H9 (cell line): ENCODE measurements at regions not wholly inside any gene's neighbourhood (a gene's known extent, or its start where the extent isn't known, plus 50 kb on each side); places are given as distances from the start of the nearest gene placed in this dataset.

Experiments
- DNase-seq: peaks from one replicate; pipeline ENCODE4 v3.0.0-alpha.2; 2017
- H2AFZ ChIP-seq: one replicate; pipeline ENCODE4 v1.6.1; 2013; ENCODE audit warnings: mild to moderate bottlenecking, low read length, control low read depth, moderate library complexity
- H2AK5ac ChIP-seq: 2 replicates; pipeline ENCODE4 v1.6.1; 2013; ENCODE audit warnings: low read length, control low read depth, mixed read lengths; ENCODE audit not compliant: insufficient read length
- H2BK120ac ChIP-seq: one replicate; pipeline ENCODE4 v1.6.1; 2013; ENCODE audit warnings: low read depth, mild to moderate bottlenecking, low read length, control low read depth, inconsistent platforms; ENCODE audit not compliant: poor library complexity, severe bottlenecking
- H2BK12ac ChIP-seq: 2 replicates; pipeline ENCODE4 v1.6.1; 2013; ENCODE audit warnings: low read length, control low read depth, mixed read lengths, low read depth; ENCODE audit not compliant: insufficient read length
- H2BK15ac ChIP-seq: 2 replicates; pipeline ENCODE4 v1.6.1; 2013; ENCODE audit warnings: low read depth, low read length, control low read depth
- H2BK20ac ChIP-seq: one replicate; pipeline ENCODE4 v1.6.1; 2013; ENCODE audit warnings: low read depth, mild to moderate bottlenecking, low read length, control low read depth, inconsistent platforms; ENCODE audit not compliant: poor library complexity, severe bottlenecking
- H2BK5ac ChIP-seq: 2 replicates; pipeline ENCODE4 v1.6.1; 2013; ENCODE audit warnings: low read length, control low read depth, mixed read lengths; ENCODE audit not compliant: insufficient read length
- H3K14ac ChIP-seq: 2 replicates; pipeline ENCODE4 v1.6.1; 2013; ENCODE audit warnings: low read length, control low read depth; ENCODE audit not compliant: insufficient read depth
- H3K18ac ChIP-seq: 2 replicates; pipeline ENCODE4 v1.6.1; 2013; ENCODE audit warnings: low read depth, mild to moderate bottlenecking, mixed read lengths, low read length, control low read depth; ENCODE audit not compliant: insufficient read length
- H3K23ac ChIP-seq: 2 replicates; pipeline ENCODE4 v1.6.1; 2013; ENCODE audit warnings: low read length, control low read depth, mixed read lengths, low read depth; ENCODE audit not compliant: insufficient read length
- H3K23me2 ChIP-seq: 2 replicates; pipeline ENCODE4 v1.6.1; 2013; ENCODE audit warnings: low read depth, mild to moderate bottlenecking, mixed read lengths, low read length, control low read depth; ENCODE audit not compliant: insufficient read length, poor library complexity, severe bottlenecking
- H3K27ac ChIP-seq: 2 replicates; pipeline ENCODE4 v1.5.1; 2013; ENCODE audit warnings: low read length, control low read depth, mixed read lengths, low read depth; ENCODE audit not compliant: insufficient read length
- H3K27me3 ChIP-seq: 2 replicates; pipeline ENCODE4 v1.6.1; 2013; ENCODE audit warnings: low read length, control low read depth, inconsistent platforms; ENCODE audit not compliant: insufficient read depth
- H3K4ac ChIP-seq: 2 replicates; pipeline ENCODE4 v1.6.1; 2013; ENCODE audit warnings: low read depth, mild to moderate bottlenecking, control low read depth, inconsistent platforms, low read length, moderate library complexity
- H3K4me1 ChIP-seq: 2 replicates; pipeline ENCODE4 v1.6.1; 2013; ENCODE audit warnings: low read length, control low read depth, inconsistent platforms; ENCODE audit not compliant: insufficient read depth
- H3K4me2 ChIP-seq: 2 replicates; pipeline ENCODE4 v1.6.1; 2013; ENCODE audit warnings: low read length, control low read depth, mixed read lengths; ENCODE audit not compliant: insufficient read length, insufficient read depth
- H3K56ac ChIP-seq: 2 replicates; pipeline ENCODE4 v1.6.1; 2013; ENCODE audit warnings: low read depth, mild to moderate bottlenecking, mixed read lengths, low read length, control low read depth; ENCODE audit not compliant: insufficient read length
- H3K79me1 ChIP-seq: 2 replicates; pipeline ENCODE4 v1.6.1; 2013; ENCODE audit warnings: low read depth, mild to moderate bottlenecking, moderate library complexity, low read length, control low read depth, inconsistent platforms; ENCODE audit not compliant: insufficient read depth, poor library complexity, severe bottlenecking
- H3K79me2 ChIP-seq: 2 replicates; pipeline ENCODE4 v1.6.1; 2013; ENCODE audit warnings: low read length, control low read depth, inconsistent platforms; ENCODE audit not compliant: insufficient read depth
- H3K9ac ChIP-seq: 2 replicates; pipeline ENCODE4 v1.6.1; 2013; ENCODE audit warnings: low read length, control low read depth, mixed read lengths; ENCODE audit not compliant: insufficient read length; ENCODE audit errors: extremely low read depth
- H3K9me3 ChIP-seq: one replicate; pipeline ENCODE4 v1.6.1; 2013; ENCODE audit warnings: low read depth, low read length, inconsistent platforms; ENCODE audit not compliant: control insufficient read depth
- H3T11ph ChIP-seq: one replicate; pipeline ENCODE4 v1.6.1; 2013; ENCODE audit warnings: mild to moderate bottlenecking, low read length, control low read depth, inconsistent platforms
- H4K20me1 ChIP-seq: one replicate; pipeline ENCODE4 v1.6.1; 2013; ENCODE audit not compliant: control insufficient read depth, insufficient read length, insufficient read depth
- H4K5ac ChIP-seq: 2 replicates; pipeline ENCODE4 v1.6.1; 2013; ENCODE audit warnings: low read depth, mild to moderate bottlenecking, mixed read lengths, low read length, control low read depth; ENCODE audit not compliant: insufficient read length
- H4K8ac ChIP-seq: replicated peaks from 2 replicates; pipeline ENCODE4 v1.6.1; 2013; ENCODE audit warnings: low read length, control low read depth, mixed read lengths, low read depth; ENCODE audit not compliant: insufficient read length
- H4K91ac ChIP-seq: 2 replicates; pipeline ENCODE4 v1.6.1; 2013; ENCODE audit warnings: low read depth, mild to moderate bottlenecking, moderate library complexity, mixed read lengths, low read length, control low read depth; ENCODE audit not compliant: insufficient read length
- H3K27ac Mint-ChIP-seq, 3 experiments: 2 replicates in 2 of 3; 3 replicates in 1 of 3; pipeline ENCODE4 v1.8.0; 2020 to 2021; ENCODE audit warnings: mixed read lengths in 3 of 3, mild to moderate bottlenecking in 1 of 3, moderate library complexity in 1 of 3
- H3K27me3 Mint-ChIP-seq: 2 replicates; pipeline ENCODE4 v1.8.0; 2021; ENCODE audit warnings: low read depth, mild to moderate bottlenecking, moderate library complexity, mixed read lengths
- H3K36me3 Mint-ChIP-seq, 3 experiments: 2 replicates in 2 of 3; 3 replicates in 1 of 3; pipeline ENCODE4 v1.8.0; 2020 to 2021; ENCODE audit warnings: low read depth in 3 of 3, mixed read lengths in 3 of 3; ENCODE audit not compliant: insufficient read depth in 1 of 3
- H3K4me1 Mint-ChIP-seq, 2 experiments: 2 replicates each; pipeline ENCODE4 v1.8.0; 2020; ENCODE audit warnings: mixed read lengths in 2 of 2
- H3K4me3 Mint-ChIP-seq, 2 experiments: 2 replicates in 1 of 2; 3 replicates in 1 of 2; pipeline ENCODE4 v1.8.0; 2020 to 2021; ENCODE audit warnings: mild to moderate bottlenecking in 2 of 2, mixed read lengths in 2 of 2, moderate library complexity in 1 of 2
- H3K9me3 Mint-ChIP-seq, 2 experiments: 2 replicates in 1 of 2; 3 replicates in 1 of 2; pipeline ENCODE4 v1.8.0; 2020; ENCODE audit warnings: mild to moderate bottlenecking in 2 of 2, mixed read lengths in 2 of 2, moderate library complexity in 1 of 2
- TF ChIP-seq, protein P1 (sequence below): fragments of 200-600 bp; sonication (generic); conservative IDR thresholded peaks from 3 replicates; pipeline ENCODE4 v1.8.0; 2021; ENCODE audit warnings: antibody characterized with exemption, mild to moderate bottlenecking

DNA sequence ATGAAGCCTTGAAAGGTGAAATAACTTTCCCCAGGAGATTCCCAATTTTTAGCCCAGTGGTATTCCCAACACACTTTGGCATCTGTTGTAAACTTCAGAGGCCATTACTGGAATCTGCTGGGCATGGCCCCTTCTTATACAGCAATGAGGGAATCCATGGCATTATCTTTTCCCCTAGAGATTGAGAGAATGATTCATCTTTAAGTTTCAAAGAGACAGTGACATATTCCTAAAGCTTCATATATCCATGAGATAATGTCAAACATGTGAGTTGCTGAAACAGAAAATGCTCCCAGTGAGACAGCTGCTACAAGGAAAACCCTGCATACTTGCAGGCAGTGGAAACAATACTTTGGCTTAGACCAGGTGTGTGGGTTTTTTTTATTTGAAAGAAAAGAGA, 51.1 kb upstream of the DLX2 start:
- H2BK12ac ChIP-seq = no peak overlapping the region
- no peak overlapping the region for H3K4ac ChIP-seq
- no peak overlapping the region for H3K23ac ChIP-seq
- H3K4me1 ChIP-seq = no peaks in the 10 kb centered on the region
- H3K9me3 Mint-ChIP-seq = 0 out of 5 replicates have a peak, but pooled peaks cover 0 to 2% of the 10 kb centered on the region in 2 experiments
- no peaks in the 10 kb centered on the region for H3K79me1 ChIP-seq
- H4K20me1 ChIP-seq = no peaks in the 10 kb centered on the region
- H2BK15ac ChIP-seq = no peak overlapping the region
- H3K18ac ChIP-seq = no peak overlapping the region
- no peaks in the 10 kb centered on the region for H3K23me2 ChIP-seq
- peaks cover 0 to 3% of the 10 kb centered on the region in 2 experiments; a peak in 1 of 4 replicates for H3K4me1 Mint-ChIP-seq
- no peak overlapping the region for H4K91ac ChIP-seq
- H3K36me3 Mint-ChIP-seq = no peaks in the 10 kb centered on the region; a peak in 1 of 7 replicates
- TF ChIP-seq, protein P1, sequence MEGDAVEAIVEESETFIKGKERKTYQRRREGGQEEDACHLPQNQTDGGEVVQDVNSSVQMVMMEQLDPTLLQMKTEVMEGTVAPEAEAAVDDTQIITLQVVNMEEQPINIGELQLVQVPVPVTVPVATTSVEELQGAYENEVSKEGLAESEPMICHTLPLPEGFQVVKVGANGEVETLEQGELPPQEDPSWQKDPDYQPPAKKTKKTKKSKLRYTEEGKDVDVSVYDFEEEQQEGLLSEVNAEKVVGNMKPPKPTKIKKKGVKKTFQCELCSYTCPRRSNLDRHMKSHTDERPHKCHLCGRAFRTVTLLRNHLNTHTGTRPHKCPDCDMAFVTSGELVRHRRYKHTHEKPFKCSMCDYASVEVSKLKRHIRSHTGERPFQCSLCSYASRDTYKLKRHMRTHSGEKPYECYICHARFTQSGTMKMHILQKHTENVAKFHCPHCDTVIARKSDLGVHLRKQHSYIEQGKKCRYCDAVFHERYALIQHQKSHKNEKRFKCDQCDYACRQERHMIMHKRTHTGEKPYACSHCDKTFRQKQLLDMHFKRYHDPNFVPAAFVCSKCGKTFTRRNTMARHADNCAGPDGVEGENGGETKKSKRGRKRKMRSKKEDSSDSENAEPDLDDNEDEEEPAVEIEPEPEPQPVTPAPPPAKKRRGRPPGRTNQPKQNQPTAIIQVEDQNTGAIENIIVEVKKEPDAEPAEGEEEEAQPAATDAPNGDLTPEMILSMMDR = no peak
- no peak overlapping the region for H3K14ac ChIP-seq
- no peaks in the 10 kb centered on the region for H3K79me2 ChIP-seq
- no peak overlapping the region for H2BK5ac ChIP-seq
- no peak overlapping the region for H3K9ac ChIP-seq
- no peak overlapping the region for H3T11ph ChIP-seq
- no peak for DNase-seq
- H3K56ac ChIP-seq = no peak overlapping the region
- no peak overlapping the region for H2AFZ ChIP-seq
- H2AK5ac ChIP-seq = no peak overlapping the region
- H3K4me2 ChIP-seq = no peak overlapping the region
- H3K9me3 ChIP-seq = no peaks in the 10 kb centered on the region
- H2BK20ac ChIP-seq = no peak overlapping the region
- H3K27me3 Mint-ChIP-seq = peaks cover 7% of the 10 kb centered on the region; the same call in 1 of the 2 replicates
- H4K5ac ChIP-seq = no peak overlapping the region
- no peak overlapping the region for H3K4me3 Mint-ChIP-seq
- no peaks in the 10 kb centered on the region for H3K27me3 ChIP-seq
- H3K27ac ChIP-seq = no peak overlapping the region
- H2BK120ac ChIP-seq = no peak overlapping the region
- no peak overlapping the region for H4K8ac ChIP-seq
- H3K27ac Mint-ChIP-seq = no peak overlapping the region
